Activated T-cell treated with anti-CD3 and anti-CD28 coated beads, Interleukin-2, amount 50 U/mL, for 4 hours (primary cell): ENCODE measurements at regions not wholly inside any gene's neighbourhood (a gene's known extent, or its start where the extent isn't known, plus 50 kb on each side); places are given as distances from the start of the nearest gene placed in this dataset.
"Not testable (repeated sequence)": the region's sequence is repeated elsewhere in the genome, so short reads cannot be mapped to it uniquely, and the experiment has no call there.

Source experiments
- ATAC-seq, 2 donors: fragments of 200-7000 bp; cut with Tn5 transposase; one replicate each; pipeline ENCODE4 v1.10.0; 2021
- DNase-seq: peaks from one replicate; pipeline ENCODE4 v3.0.0-alpha.2; 2020
- H3K27me3 Mint-ChIP-seq: one replicate; pipeline ENCODE4 v1.8.0; 2021; ENCODE audit warnings: low read depth, mixed read lengths
- H3K36me3 Mint-ChIP-seq: one replicate; pipeline ENCODE4 v1.8.0; 2022; ENCODE audit warnings: mixed read lengths; ENCODE audit not compliant: insufficient read depth
- H3K4me1 Mint-ChIP-seq: one replicate; pipeline ENCODE4 v1.8.0; 2021; ENCODE audit warnings: low read depth, mixed read lengths
- H3K4me3 Mint-ChIP-seq: one replicate; pipeline ENCODE4 v1.8.0; 2021; ENCODE audit warnings: mild to moderate bottlenecking, moderate library complexity, mixed read lengths
- H3K9me3 Mint-ChIP-seq: one replicate; pipeline ENCODE4 v1.8.0; 2021; ENCODE audit warnings: mixed read lengths

DNA sequence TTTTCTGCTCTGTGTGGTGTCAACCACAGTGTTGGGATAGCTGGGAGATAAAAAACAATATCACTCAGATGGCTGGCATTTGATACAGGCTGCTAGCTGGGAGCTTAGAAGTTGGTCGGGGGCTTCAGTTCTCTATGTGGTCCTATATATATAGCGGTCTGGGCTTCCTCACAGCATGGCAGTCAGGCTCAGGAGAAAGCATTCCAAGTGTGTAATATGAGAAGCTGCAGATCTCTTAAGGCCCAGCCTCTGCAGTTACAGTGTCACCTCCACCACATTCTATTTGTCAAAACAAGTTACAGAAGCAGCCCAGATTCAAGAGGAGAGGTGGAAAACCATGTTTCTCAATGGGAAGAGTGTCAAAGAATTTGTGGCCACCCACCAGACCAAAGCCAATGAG lies 108.1 kb upstream of the NIPBL start:
- H3K4me1 Mint-ChIP-seq: no peaks in the 10 kb centered on the region
- H3K4me3 Mint-ChIP-seq: no peak overlapping the region
- no peak for ATAC-seq
- no peaks in the 10 kb centered on the region for H3K36me3 Mint-ChIP-seq
- peaks cover 4% of the 10 kb centered on the region for H3K27me3 Mint-ChIP-seq
- H3K9me3 Mint-ChIP-seq: peaks cover 3% of the 10 kb centered on the region
- DNase-seq: no peak

DNA sequence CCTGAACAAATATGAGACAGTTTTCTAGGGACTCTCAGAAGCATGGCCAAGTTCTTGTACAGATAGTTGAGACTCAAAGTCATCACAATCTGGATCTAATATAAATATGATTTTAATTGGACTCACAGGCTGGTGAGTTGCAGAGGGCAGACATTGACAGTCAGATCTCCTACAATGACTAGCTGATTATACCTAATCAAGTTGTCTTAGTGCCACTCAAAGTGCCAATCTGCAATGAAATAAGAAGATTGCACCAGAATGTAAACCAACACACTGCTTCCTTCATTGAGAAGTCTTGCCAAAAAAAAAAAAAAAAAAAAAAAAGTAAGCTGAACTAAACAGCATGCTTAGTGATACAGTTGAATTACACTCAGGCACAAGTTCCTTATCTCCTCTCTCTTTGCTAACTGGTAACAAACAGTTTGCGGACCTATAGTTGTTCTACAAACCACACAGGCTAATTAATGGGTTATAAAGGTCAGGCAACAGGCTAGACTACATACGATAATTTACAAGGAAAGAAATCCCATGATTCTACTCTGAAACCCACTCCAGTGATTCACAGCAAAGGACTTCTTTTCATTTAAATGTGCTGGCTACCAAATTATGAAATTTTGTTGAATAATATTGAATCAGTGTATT lies 107.3 kb upstream of the NIPBL start:
- Mint-ChIP-seq H3K36me3 (no peaks in the 10 kb centered on the region), H3K27me3 (peaks cover 2% of the 10 kb centered on the region), H3K4me3 (no peak overlapping the region), H3K9me3 (peaks cover 3% of the 10 kb centered on the region), H3K4me1 (no peaks in the 10 kb centered on the region)
- no peak for DNase-seq
- no peak for ATAC-seq

DNA sequence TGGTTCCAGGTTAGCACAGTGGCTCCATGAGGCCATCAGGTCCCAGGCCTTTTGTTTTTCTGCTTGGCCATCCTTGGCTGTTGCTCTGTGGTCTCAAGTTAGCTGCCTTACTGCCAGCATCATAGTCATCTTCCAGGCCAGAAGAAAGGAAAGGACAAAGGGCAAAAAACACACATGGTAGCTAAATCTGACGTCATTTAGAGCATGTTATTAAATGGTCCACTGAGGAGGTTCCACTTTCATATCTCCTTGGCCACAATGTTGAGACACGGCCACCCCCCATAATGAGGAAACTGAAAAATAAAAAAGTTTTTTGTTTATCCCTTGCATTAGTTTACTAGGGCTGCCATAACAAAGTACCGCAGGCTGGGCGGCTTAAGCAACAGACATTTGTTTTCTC lies 106.4 kb upstream of the NIPBL start:
- DNase-seq: no peak
- H3K9me3 Mint-ChIP-seq: peaks cover 3% of the 10 kb centered on the region
- no peaks in the 10 kb centered on the region for H3K4me1 Mint-ChIP-seq
- no peak for ATAC-seq
- H3K27me3 Mint-ChIP-seq: peaks cover 2% of the 10 kb centered on the region
- no peaks in the 10 kb centered on the region for H3K36me3 Mint-ChIP-seq
- H3K4me3 Mint-ChIP-seq: no peak overlapping the region

DNA sequence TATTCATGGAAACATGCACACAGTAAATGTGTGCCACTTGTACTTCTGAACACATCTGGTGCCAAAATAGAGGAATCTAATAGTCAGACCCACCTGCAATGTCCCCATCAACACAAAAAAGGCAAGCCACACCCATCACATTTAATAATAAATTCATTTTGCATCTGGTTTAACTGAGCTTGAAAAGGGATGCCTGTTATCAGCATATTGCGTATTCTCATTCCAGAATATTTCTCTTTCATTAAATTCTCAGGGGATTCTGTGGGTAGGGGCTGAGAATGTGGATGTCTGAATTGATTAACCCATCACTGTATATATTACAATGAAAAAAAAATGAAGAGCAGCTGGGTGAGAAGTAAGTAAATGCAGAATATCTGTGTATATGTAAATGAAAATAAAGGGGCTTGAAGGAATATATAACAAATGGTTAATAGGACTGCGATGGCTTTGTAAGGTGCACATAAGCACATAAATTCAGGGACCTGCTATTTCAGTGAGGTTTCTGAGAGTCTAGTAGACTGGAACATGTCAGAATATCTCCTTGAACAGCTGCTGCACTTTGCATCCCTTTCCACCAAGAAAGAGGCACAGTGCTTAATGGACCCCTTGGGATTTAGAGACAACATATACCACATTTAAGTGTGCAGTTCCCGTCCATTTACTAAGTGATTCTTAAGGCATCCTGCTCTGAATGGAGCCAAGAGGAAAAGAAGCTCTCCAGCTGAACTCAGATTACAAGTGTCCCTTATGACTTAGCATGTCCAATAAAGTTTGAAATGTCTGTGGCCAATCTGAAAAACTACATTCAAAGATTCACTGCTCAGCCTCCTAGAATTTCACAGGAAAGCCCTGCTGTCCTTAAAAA lies 104.1 kb upstream of the NIPBL start:
- DNase-seq (no peak), ATAC-seq (no peak)
- Mint-ChIP-seq H3K9me3 (no peaks in the 10 kb centered on the region), H3K36me3 (no peaks in the 10 kb centered on the region), H3K27me3 (peaks cover 3% of the 10 kb centered on the region), H3K4me3 (no peak overlapping the region), H3K4me1 (no peaks in the 10 kb centered on the region)

DNA sequence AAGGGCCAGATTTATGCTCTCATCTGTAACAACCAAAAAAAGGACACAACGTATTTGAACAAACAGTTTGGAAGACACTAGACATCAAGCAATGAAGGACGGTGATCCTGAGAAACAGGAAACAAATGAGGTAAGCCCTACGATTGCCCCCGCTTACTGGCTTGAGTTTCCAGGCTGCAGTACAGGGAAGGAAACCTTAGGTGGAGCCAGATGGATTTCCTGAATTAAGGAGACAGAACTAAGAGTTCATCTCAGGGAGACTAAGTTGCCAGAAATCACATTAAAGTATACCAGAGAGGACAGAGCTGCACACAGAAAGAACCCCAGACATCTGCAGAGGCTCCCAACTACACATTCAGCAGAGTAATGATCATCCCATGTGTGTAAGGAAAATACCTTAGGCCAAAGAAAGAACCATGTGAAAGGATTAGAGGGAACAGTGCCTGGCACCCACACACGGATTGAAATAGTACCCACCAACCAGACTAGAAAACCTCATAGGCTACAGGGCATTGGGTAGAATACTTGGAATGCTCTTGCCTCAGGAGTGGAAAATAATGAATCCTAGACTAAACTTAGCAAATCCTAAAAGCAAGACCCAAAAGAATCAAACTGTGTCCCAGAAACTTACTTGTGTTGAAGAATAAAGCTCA lies 99.3 kb upstream of the NIPBL start:
- no peaks in the 10 kb centered on the region for H3K36me3 Mint-ChIP-seq
- no peaks in the 10 kb centered on the region for H3K4me1 Mint-ChIP-seq
- no peak overlapping the region for H3K4me3 Mint-ChIP-seq
- no peak for ATAC-seq
- peaks cover 6% of the 10 kb centered on the region for H3K27me3 Mint-ChIP-seq
- no peaks in the 10 kb centered on the region for H3K9me3 Mint-ChIP-seq
- DNase-seq: no peak

DNA sequence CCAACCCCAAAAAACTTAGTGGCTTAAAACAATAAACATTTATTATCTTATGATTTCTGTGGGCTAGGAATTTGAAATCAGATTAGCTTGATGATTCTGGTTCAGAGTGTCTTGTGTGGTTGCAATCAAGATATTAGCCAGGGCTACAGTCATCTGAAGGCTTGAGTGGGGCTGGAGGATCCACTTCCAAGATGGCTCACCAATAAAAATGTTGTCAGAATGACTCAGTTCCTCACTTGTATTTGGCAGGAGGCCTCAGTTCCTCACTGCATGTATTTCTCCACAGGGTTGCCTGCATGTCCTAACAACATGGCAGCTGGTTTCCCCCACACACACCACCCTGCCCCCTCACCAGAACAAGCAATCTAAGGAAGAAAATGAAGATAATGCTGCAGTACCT lies 98.2 kb upstream of the NIPBL start:
- peaks cover 6% of the 10 kb centered on the region for H3K27me3 Mint-ChIP-seq
- no peak overlapping the region for H3K4me3 Mint-ChIP-seq

DNA sequence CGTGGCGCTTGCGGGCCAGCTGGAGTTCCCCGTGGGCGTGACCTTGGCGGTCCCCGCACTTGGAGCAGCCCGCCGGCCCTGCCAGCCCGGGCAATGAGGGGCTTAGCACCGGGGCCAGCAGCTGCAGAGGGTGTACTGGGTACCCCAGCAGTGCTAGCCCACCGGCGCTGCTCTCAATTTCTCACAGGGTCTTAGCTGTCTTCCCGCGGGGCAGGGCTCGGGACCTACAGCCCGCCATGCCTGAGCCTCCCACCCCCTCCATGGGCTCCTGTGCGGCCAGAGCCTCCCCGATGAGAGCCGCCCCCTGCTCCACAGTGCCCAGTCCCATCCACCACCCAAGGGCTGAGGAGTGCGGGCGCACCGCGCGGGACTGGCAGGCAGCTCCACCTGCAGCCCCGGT lies 94.0 kb upstream of the NIPBL start:
- H3K9me3 Mint-ChIP-seq, H3K4me3 Mint-ChIP-seq, DNase-seq, H3K4me1 Mint-ChIP-seq, H3K27me3 Mint-ChIP-seq, ATAC-seq, H3K36me3 Mint-ChIP-seq: not testable (repeated sequence)

More for the DNA sequence above, 98.2 kb upstream of the NIPBL start:
- Mint-ChIP-seq H3K36me3 (no peaks in the 10 kb centered on the region), H3K9me3 (no peaks in the 10 kb centered on the region), H3K4me1 (no peaks in the 10 kb centered on the region)
- DNase-seq (no peak), ATAC-seq (no peak)

DNA sequence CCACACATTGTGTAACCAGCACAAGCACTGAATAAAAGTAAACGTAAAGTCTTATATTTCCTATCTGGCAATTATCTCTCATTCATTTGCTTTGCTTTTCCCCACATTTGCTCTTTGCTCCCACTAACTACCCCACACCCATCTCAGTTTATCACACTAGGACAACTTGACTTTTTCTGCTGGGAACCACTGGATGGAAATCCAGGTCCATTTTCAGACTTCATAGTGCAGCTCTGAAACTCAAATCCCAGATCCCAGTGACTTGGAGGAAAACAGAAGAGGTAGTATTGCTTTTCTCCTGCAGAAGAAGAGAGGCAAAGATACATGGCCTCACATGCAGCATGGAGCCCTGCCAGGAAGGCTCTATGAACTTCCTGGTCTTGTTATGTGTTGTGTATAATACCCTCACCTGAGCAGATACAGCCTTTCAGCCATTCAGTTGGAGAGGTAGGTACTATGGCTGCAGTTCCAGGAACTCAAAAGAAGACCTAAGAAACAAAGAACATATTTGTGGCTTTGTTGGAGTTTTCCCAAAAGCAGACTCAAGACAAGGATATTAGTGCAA lies 90.0 kb upstream of the NIPBL start:
- DNase-seq: no peak
- H3K36me3 Mint-ChIP-seq: no peaks in the 10 kb centered on the region
- no peaks in the 10 kb centered on the region for H3K4me1 Mint-ChIP-seq
- no peak for ATAC-seq
- no peak overlapping the region for H3K4me3 Mint-ChIP-seq
- no peaks in the 10 kb centered on the region for H3K9me3 Mint-ChIP-seq
- no peaks in the 10 kb centered on the region for H3K27me3 Mint-ChIP-seq

DNA sequence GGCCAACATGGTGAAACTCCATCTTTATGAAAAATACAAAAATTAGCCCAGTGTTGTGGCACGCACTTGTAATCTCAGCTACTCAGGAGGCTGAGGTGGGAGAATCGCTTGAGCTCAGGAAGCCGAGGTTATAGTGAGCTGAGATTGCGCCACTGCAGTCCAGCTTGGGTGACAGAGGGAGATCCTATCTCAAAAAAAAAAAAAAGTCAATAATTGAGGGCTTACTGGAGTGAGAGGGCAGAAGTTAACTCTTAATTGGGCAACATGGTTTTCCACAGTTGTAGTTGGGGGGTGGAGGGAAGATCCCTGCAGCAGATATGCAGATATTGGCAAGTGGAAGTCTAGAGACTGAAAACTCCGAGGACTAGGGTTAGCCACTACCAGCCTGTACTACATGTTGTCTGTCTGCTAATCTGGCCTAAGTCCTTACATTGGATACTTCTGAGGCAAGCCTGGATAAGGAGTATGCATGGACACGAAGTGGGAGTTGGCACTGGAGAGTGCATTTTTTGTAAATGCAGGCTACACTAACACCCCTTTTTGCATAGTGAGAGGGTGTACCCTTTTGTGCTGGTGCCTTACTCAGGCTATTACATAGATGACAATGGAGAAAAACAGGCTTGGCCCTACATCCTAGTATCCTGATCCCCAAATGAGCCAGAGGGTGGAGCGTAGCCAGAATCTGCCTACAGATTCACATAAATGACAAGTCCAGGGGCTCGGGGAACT lies 89.0 kb upstream of the NIPBL start:
- H3K27me3 Mint-ChIP-seq: no peaks in the 10 kb centered on the region
- DNase-seq (no peak), ATAC-seq (no peak)
- no peak overlapping the region for H3K4me3 Mint-ChIP-seq
- H3K4me1 Mint-ChIP-seq: no peaks in the 10 kb centered on the region
- H3K36me3 Mint-ChIP-seq: no peaks in the 10 kb centered on the region
- no peaks in the 10 kb centered on the region for H3K9me3 Mint-ChIP-seq

DNA sequence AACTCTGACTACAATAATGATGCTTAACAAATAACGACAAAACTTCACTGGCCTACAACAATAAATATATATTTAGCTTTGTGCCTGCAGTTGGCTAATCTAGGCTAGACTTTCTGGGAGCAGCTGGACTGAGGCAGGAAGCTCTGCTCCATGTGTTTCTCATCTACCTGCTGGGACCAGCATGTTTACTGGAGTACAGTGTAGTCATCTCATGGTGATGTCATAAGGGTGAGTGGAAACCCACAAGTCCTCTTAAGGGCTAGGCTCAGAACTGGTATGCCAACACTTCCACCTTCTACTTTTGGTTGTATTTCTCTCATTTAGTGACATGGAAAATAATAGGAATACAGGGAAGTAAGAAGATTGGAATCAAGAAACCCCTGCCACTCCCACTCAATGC lies 85.7 kb upstream of the NIPBL start:
- DNase-seq (no peak), ATAC-seq (no peak)
- H3K4me1 Mint-ChIP-seq: no peaks in the 10 kb centered on the region
- no peaks in the 10 kb centered on the region for H3K36me3 Mint-ChIP-seq
- no peaks in the 10 kb centered on the region for H3K9me3 Mint-ChIP-seq
- H3K27me3 Mint-ChIP-seq: no peaks in the 10 kb centered on the region
- H3K4me3 Mint-ChIP-seq: no peak overlapping the region

DNA sequence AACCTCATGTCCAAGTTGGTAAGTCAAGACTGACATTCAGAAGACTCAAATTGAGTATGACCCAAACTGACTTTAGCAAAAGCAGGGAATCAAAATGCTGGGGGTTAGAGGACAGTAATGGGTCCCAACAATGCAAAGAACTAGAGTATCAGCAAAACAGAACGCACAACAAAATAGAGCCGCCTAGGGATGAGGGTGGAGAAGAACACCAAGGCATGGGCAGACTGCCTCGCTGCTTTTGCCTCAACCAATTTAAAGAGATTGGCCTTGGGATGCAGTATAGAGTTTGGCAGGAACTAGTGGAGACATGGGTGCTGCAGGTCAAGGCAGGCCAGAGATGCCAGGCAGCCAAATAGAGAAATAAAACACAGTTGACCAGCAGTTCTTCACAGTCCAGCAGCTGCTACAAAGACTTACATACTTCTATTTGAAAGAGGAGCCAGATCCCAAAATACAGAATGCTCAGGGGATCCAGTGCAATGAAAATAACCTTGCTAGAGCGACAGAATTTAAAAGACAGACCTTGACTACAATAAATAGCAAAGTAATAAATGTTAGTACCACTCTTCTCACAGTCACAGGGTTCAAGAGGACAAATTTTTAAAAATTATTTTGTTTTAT lies 83.9 kb upstream of the NIPBL start:
- Mint-ChIP-seq H3K4me3 (no peak overlapping the region), H3K27me3 (peaks cover 2% of the 10 kb centered on the region), H3K4me1 (no peaks in the 10 kb centered on the region), H3K9me3 (no peaks in the 10 kb centered on the region), H3K36me3 (no peaks in the 10 kb centered on the region)
- no peak for ATAC-seq
- DNase-seq: no peak

DNA sequence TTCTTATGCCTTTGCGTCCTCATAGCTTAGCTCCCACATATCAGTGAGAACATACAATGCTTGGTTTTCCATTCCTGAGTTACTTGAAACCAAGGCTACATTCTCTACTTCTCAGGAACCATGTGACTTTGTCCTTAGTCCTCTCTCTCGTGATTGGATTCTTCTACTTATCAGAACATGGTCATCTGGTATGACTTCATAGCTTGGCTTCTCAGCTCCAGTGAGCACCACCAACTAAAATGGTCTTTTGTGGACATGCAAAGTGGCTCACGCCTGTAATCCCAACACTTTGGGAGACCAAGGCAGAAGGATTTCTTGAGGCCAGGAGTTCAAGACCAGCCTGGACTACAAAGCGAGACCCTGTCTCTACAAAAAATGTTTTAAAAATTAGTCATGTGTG lies 81.2 kb upstream of the NIPBL start:
- Mint-ChIP-seq H3K4me3 (no peak overlapping the region), H3K36me3 (no peaks in the 10 kb centered on the region)

DNA sequence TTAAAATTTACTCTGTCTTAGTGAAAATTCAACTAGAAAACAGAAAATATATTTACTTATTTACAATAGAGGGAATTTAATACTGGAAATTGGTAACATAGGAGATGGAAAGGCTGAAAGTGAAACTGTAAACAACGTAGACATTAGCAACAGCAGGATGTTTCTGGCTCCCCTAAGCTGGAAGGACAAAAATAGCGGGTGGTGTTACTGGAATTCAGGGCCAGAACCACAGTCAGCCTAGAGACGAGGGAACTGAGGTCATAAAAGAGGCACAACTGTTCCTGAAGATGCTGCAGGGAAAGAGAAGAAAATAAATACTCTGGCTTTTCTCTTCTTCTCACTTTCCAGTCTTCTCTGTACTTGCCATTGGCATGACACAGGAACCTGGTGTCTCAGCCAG lies 80.4 kb upstream of the NIPBL start:
- no peaks in the 10 kb centered on the region for H3K9me3 Mint-ChIP-seq
- ATAC-seq (no peak), DNase-seq (no peak)
- H3K4me1 Mint-ChIP-seq: no peaks in the 10 kb centered on the region
- H3K27me3 Mint-ChIP-seq: peaks cover 2% of the 10 kb centered on the region
- H3K4me3 Mint-ChIP-seq: no peak overlapping the region
- H3K36me3 Mint-ChIP-seq: no peaks in the 10 kb centered on the region

More for the DNA sequence above, 81.2 kb upstream of the NIPBL start:
- ATAC-seq (no peak), DNase-seq (no peak)
- Mint-ChIP-seq H3K27me3 (peaks cover 2% of the 10 kb centered on the region), H3K9me3 (no peaks in the 10 kb centered on the region), H3K4me1 (no peaks in the 10 kb centered on the region)

DNA sequence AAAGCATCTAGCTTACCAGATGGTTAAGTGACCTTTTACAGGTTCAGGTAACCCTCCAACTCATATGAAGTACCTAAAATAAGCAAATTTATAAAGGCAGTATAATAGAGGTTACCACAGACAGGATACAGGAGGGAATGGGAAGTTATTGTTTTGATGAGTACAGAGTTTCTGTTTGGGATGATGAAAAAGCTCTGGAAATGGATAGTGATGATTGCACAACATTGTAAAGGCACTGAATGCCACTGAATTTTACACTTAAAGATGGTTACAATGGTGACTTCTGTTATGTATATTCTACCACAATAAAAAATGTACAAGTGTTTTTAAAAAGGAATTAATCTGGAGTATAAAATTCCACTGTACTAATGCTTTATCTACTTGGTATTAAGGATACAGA lies 75.0 kb upstream of the NIPBL start:
- no peak for DNase-seq
- Mint-ChIP-seq H3K9me3 (no peaks in the 10 kb centered on the region), H3K36me3 (no peaks in the 10 kb centered on the region), H3K27me3 (peaks cover 7% of the 10 kb centered on the region), H3K4me1 (no peaks in the 10 kb centered on the region), H3K4me3 (no peak overlapping the region)
- ATAC-seq: no peak
